Right renal pelvis (tissue), 4 donors: ENCODE measurements at regions not wholly inside any gene's neighbourhood (a gene's known extent, or its start where the extent isn't known, plus 50 kb on each side); places are given as distances from the start of the nearest gene placed in this dataset.
"Not testable (repeated sequence)": the region's sequence is repeated elsewhere in the genome, so short reads cannot be mapped to it uniquely, and the experiment has no call there.

Source experiments
- DNase-seq, 4 donors: peaks; one replicate each; pipeline ENCODE4 v3.0.0-alpha.2; 2013; ENCODE audit warnings: low read depth in 4 of 4, low spot score in 3 of 4, missing footprints in 1 of 4

DNA sequence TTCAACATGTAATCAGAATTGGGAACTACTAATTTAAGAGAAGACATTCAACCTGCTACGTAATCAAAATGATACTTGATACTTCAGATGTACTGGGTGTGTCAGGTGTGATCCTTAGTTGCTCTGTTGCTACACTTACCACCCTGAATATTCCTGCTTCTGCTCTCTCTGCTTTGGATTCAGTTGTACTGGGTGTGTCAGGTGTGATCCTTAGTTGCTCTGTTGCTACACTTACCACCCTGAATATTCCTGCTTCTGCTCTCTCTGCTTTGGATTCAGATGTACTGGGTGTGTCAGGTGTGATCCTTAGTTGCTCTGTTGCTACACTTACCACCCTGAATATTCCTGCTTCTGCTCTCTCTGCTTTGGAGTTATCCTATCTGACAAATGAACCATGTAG, 290.2 kb downstream of the RAB38 start:
- not testable (repeated sequence) for DNase-seq

DNA sequence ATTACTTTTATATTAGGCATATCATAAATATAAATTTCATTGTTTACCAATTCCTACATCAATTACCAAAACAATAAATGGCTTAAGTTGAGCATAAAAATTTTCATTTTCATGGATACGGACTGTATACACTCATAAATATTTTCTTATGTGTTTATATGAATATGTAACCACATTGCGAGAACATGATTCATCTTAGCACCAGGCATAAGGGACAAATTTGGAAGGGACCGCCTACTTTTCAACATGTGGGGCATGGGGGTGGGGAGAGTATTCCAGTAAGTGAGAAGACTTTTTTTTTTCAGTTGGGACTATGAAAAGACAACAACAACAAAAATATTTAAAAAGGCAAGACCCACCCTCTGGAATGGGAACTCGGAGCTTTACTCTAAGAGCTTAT, 296.1 kb downstream of the RAB38 start:
- no peak for DNase-seq

DNA sequence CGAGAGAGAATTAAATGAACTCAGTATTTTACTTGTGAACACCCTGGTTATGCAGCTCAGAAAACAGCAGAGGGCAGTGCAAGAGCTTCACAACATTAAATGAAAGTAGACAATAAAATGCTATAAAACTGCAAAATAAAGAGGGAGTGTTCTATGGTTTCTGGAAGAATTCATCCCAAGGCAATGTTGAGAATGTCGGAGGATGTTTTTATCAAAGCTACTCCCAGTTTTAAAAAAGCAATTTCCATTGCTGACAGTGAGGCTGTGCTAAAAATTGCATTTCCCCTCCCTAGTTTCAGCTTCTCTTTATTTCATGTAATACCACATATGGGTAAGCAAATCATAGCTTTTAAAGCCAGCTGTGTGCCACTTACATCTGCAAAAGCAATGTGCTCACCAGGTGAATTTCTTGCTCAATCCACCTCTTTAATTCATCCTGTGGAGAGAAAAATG, 296.8 kb downstream of the RAB38 start:
- peak in 2 of 4 donors; percentile 29 to 30 for DNase-seq

DNA sequence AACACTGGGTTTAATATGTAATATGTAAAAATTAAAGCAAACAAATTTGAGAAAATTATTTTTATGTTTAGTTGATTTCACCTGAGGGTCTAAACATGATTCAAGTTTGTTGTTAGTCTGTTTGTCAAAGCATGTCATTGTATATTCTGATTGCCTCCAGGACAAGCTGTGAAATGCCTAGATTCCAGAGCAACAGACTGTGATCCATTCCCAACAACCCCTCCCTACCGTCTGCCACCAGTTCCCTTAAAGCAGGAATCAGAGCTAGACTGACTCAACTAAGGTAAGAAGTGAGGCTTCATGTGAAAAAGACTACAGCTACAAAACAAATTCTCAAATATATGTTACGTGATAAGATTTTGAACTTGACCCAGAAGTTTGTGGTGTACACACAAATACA, 304.2 kb downstream of the RAB38 start:
- no peak for DNase-seq

DNA sequence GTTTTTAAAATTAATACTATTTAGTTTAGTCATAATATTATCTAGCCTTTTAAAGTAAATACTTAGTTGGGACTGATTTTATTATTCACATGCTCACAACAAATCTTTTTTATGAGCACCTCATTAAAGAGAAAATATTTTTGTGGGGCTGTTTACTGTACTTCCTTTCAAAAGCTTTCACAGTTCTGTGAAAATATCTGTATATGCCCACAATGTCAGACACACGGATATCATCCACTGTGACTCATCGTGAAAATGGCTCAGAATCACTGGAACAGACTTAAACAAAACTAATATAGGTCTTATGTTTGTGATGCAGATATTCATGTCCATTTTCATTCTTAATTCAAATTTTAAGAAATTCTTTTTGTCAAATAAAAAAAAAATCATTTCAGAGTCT, 305.2 kb downstream of the RAB38 start:
- DNase-seq = no peak

DNA sequence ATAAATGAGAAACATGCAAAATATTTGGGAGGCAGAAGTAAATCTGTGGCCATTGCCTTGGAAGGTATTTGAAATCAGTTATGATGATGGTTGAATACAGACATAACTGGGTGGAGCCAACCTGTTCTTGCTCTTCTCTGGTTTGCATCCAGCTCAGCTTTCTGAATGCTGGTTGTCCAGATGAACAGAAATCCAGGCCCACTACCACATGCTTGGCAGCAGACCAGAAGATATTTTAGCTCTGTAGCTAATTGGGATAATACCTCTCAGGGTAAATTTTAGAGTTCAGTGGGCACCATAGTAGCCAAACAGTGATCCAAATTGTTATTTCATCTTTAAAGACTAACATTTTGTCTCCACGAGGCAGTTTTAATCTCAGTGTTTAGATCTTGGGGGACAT, 308.3 kb downstream of the RAB38 start:
- no peak for DNase-seq

DNA sequence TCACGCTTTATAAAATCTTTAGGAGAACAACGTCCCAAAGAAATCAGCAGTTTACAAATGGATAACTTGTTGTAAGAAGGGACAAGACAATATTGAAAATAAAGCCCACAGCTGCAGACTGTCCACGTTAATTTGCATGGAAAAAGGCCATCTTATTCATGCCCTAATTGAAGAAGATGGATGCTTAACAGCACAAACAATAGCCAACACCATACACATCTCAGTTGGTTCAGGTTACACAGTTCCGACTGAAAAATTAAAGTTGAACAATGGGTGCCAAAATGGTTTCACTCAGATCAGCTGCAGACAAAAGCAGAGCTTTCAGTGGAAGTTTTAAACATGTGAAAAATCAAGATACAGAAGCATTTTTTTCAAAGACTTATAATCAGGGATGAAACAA, 314.2 kb downstream of the RAB38 start:
- no peak for DNase-seq

DNA sequence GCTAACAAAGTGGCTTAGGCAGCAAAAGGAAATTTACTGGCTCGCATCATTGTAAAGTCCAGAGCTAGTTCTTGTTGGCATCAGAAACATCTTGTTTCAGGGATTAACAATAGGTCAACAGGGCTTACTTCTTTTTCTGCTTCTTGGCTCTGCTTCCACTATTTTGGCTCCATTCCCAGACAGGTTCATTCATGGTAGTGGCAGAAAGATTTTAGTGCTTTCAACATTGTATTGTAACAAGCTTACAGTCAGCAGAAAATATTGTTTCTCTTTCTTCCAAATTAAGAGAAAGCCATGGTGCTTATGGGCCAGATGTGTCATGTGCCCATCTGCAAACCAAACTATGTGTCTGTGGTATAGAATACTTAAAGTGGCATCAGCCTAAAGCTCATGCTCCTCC, 315.6 kb downstream of the RAB38 start:
- no peak for DNase-seq

DNA sequence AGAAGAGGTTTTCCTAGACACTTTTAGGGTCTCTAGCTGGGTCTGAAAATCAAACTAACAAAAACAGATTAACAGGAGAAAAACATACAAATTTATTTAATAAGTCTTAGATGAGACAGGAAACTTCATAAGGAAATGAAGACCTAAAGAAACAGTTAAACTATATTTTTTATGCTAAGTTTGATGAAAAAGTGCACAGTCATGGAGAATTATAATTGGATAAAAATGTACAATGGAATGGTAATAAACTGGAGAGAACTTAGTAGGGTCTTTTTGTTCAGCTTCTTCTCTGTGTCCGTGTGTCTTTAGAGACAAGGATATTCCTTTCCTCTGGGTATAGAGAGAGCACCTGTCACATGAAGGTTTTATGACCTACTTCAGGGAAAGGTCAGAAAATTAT, 323.4 kb downstream of the RAB38 start:
- DNase-seq = no peak

DNA sequence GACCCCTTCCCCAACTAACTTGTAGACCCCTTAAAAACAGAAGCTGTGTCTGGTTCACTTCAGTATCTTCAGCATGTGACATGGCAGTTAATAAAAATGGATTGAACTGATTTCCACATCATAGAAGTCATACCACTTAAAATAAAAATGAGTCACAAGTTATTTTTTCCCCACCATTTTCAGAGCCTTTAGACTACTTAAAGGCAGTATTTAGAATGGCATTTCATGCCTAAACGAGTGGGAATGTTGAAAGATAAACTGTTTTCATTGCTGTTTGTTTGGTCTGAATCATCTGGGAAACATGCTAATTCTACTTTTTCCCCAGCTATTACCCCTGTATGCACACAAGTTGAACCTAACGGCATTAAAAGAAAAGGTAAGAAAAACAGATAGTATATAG, 324.0 kb downstream of the RAB38 start:
- DNase-seq = no peak

DNA sequence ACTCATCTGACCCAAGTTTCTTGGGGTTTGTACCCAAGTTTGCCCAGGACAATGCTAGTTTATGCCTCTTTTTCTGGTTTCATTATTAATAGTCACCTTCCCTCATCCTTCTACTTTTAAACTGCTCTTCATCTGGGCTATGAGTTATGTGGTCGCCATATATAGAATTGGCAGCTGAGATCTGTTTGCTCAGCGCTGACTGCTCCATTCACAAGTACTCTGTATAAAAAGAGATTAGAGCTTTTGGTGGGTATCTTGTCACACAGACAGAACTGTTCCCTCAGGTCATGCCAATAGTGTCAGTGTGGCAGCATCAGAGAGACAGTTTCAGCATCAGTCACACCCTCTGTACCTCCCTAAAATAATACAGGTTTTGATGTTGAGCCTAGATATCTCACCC, 326.0 kb downstream of the RAB38 start:
- DNase-seq = no peak

DNA sequence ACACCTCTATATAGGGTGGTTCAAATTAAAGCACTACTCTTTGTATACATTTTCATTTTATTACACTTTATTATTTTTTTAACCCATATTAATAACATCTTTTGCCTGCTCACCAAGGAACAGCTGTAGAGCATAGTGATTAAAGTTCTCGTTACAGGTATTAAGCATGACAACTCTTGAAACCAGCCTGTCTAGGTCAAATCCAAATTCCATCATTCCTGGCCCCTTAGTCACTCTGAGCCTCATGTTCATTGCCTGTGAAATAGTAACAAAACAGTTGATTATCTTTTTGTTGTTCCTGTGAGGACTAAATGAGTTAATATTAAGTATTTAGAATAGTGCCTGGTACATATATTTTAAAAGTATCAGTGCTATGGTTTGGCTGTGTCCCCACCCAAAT, 334.5 kb downstream of the RAB38 start:
- no peak for DNase-seq

DNA sequence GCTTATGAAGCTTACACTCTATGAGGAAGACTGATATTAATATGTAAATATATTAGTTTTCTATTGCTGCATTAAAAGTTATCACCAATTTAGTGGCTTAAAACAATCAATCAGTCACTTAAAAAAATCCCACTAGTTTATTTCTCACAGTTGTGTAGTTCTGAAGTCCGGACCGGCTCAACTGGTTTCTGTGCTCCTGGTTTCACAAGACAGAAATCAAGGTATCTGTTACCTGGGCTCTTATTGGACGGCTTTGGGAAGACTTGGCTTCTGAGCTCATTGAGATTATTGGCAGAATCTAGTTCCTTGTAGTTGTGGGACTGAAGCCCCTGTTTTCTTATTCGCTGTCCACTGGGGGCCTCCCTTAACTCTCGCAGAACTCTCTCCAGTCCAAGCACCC, 343.0 kb downstream of the RAB38 start:
- DNase-seq = no peak

DNA sequence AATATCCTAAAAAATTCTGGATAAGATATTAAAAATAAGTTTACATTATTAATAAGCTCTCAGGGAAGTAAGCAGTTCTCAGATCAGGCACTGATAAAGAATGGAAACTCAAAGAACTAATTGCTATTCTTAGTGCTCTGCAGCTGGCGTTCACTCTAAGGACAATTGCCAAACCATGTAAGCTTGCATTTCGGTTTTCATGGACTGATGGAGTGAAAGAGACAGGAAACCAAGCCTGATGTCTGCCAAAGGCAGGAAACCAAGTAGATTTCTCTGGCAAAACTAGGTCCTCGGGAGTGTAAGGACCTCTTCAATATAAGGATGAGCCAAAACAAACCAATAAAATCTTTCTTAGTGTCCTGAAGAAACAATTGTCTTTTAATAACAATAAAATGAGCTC, 355.2 kb downstream of the RAB38 start:
- DNase-seq = no peak

DNA sequence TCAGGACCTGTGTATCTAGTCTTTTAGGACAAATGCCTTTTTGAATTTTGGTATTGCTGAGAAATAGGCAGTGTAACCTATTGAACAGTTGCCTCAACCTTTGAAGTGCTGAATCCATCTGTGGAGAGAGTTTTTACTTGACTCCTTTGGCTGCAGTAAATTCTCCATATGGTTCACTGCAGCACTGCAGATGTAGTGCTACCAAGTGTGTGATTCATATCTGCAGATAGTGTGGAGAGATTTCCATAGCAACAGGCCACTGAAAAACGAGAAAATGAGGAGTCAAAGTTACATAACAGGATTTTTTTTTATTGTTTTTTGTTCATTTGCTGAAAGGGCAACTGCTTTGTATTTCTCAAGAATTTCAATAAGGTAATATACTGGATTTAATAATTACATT, 356.1 kb downstream of the RAB38 start:
- no peak for DNase-seq

DNA sequence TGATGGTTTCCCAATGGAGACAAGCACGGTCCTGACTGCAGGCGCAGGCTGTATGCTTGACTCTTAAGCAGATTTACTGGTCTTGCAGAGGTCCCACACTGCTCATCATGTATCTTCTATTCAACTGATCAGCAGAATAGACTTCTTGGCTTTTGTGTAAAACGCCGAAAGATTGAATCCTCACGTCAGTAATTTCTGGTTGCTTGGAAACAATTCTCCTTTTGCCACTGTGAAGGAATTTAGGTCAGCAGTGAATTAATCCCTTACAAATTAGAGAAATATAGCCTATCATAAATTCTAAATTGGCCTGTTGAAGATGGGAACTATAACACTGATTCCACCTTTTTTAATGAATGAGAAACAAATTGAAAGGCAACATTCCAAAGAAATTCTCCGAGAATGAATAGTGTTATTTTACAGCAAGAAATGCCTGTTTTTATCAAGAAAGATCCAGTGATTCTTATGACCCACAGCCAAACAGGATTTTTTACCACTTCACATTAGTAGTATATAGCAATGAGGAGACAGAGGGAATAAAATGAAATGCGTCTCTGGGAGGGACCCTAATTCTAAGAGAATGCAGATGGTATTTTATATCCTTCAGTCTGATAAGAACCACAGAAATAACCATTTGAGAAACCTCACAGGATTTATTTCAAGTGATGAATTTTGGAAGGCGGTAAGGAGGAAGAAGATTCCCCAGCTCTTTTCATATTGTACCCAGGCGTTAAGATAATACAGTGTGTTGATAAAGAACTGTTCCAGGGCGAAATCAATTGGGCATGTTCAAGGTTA, 362.5 kb downstream of the RAB38 start:
- DNase-seq = no peak

DNA sequence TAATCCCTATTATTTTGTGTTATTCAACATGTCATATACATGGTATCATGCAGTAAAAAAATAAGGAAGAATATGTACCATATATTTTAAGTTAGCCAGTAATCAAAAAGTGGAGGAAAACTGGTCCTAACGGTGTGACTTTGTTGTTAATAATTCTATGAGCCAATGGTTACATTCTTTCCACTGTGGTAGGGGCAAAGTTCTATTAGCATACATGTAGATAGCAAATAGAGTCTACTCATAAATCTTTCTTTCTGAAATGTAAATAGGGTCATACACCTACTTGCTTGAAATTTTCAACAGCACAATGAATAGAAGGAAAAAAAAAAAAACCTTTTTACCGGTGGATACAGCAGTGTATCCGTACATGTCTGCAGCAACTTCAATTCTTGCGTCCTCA, 364.8 kb downstream of the RAB38 start:
- DNase-seq = no peak

DNA sequence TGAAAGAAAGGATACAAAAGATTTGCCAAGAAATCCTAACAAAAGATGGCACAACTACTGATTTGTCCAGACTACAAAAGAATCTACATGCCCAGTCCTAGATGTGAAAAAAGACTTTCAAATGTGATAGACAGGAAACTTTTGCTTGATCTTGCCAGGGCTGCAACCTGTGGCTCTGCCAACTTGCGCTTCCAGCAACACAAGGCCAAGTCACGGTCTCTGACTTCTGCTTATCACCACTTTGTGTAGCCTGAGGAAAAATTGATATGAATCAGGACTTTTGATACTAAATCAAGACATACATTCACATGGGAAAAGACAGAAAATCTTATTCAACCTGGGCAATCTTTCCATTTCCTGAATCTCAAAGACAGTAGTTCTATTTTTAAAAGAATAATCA, 366.0 kb downstream of the RAB38 start:
- no peak for DNase-seq

DNA sequence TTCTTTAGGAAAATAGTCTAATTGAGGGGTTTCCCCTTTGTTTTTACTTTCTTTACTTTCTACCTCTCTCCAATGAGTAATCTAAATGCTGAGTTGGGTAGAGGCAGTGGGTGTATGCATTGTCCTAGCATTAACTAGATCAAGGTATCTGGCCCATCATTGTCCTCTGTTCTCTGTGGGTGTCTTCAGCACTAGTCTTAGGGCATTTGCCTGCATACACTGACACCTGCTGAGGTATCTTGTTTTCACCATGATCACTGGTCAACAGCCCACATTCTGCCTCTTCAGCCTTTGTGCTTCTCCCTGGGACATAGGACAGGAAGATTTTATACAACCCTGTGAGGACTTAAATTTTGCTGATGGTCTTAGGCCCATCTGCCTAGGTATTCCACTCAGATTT, 371.1 kb downstream of the RAB38 start:
- no peak for DNase-seq

DNA sequence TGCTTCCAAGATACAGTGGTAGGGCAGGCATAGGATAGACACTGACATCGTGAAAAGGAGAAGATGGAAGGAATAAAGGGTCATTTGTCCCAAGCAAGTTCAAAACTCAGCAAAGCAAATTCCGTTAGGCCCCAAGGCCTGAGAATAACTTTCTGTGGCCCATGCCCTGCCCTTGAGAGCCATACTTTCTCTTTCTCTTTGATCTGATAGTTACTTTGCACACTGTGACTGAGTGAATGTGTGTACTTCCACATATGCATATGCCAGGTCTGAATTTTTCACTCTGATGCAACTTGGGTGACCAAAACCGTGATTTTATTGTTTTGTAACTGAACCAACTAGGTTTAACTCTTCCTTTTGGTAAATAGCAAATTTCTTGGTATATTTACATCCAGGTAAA, 371.5 kb downstream of the RAB38 start:
- no peak for DNase-seq

DNA sequence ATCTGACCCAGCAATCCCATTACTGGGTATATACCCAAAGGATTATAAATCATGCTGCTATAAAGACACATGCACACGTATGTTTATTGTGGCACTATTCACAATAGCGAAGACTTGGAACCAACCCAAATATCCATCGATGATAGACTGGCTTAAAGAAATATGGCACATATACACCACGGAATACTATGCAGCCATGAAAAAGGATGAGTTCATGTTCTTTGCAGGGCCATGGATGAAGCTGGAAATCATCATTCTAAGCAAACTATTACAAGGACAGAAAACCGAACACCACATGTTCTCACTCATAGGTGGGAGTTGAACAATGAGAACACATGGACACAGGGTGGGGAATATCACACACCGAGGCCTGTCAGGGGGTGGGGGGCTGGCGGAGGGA, 390.4 kb downstream of the RAB38 start:
- DNase-seq = not testable (repeated sequence)

DNA sequence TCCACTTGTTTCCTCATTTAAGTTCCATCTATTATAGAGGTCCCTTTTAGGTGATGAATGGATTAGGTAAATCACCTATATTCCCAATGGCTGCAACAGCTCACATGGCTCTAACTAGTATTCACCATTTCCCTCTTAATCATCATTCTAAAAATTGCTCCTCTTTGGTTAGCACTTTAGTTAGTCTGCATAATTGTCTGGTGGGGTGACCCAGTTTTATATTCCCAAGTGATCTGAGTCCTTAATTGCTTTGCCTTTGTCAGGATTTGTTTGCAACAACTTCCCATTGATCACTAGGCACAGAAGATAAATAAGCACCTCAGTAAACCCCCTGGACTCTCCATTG, 395.2 kb downstream of the RAB38 start:
- no peak for DNase-seq
